Trophoblast cell (in vitro differentiated cells and primary cell): ENCODE measurements at regions not wholly inside any gene's neighbourhood (a gene's known extent, or its start where the extent isn't known, plus 50 kb on each side); places are given as distances from the start of the nearest gene placed in this dataset.

Experiments
- DNase-seq, 2 donors: peaks; one replicate each; pipeline ENCODE4 v3.0.0-alpha.2; 2016
- H2AFZ ChIP-seq: 2 replicates; pipeline ENCODE4 v1.6.1; 2013; ENCODE audit warnings: low read length, moderate library complexity, mild to moderate bottlenecking; ENCODE audit not compliant: insufficient read depth, poor library complexity
- H2AK5ac ChIP-seq: 2 replicates; pipeline ENCODE4 v1.6.1; 2013; ENCODE audit warnings: mild to moderate bottlenecking, low read length
- H2BK120ac ChIP-seq: 2 replicates; pipeline ENCODE4 v1.6.1; 2013; ENCODE audit warnings: low read length, mild to moderate bottlenecking, moderate library complexity; ENCODE audit not compliant: insufficient read depth, poor library complexity
- H2BK12ac ChIP-seq: 2 replicates; pipeline ENCODE4 v1.6.1; 2013; ENCODE audit warnings: mild to moderate bottlenecking, low read length, moderate library complexity
- H2BK5ac ChIP-seq: 2 replicates; pipeline ENCODE4 v1.6.1; 2013; ENCODE audit warnings: low read length, low read depth, moderate library complexity, mild to moderate bottlenecking; ENCODE audit not compliant: poor library complexity
- H3K14ac ChIP-seq: 2 replicates; pipeline ENCODE4 v1.6.1; 2013; ENCODE audit warnings: mild to moderate bottlenecking, low read length
- H3K18ac ChIP-seq: 2 replicates; pipeline ENCODE4 v1.6.1; 2013; ENCODE audit warnings: mild to moderate bottlenecking, low read length
- H3K23ac ChIP-seq: 2 replicates; pipeline ENCODE4 v1.6.1; 2013; ENCODE audit warnings: low read length
- H3K27ac ChIP-seq: 2 replicates; pipeline ENCODE4 v1.5.1; 2013; ENCODE audit warnings: low read depth, mild to moderate bottlenecking, inconsistent platforms, low read length, moderate library complexity
- H3K27me3 ChIP-seq: 2 replicates; pipeline ENCODE4 v1.6.1; 2013; ENCODE audit warnings: inconsistent platforms, mild to moderate bottlenecking, low read length, moderate library complexity; ENCODE audit not compliant: insufficient read depth
- H3K36me3 ChIP-seq, 2 experiments: 1 replicate in 1 of 2; 2 replicates in 1 of 2; pipeline ENCODE4 v1.6.1; 2013; ENCODE audit warnings: low read length in 2 of 2, mild to moderate bottlenecking in 2 of 2, moderate library complexity in 1 of 2; ENCODE audit not compliant: insufficient read depth in 2 of 2, control insufficient read depth in 1 of 2
- H3K4ac ChIP-seq: 2 replicates; pipeline ENCODE4 v1.6.1; 2013; ENCODE audit warnings: low read depth, mild to moderate bottlenecking, low read length, moderate library complexity
- H3K4me1 ChIP-seq, 2 experiments: 1 replicate in 1 of 2; 2 replicates in 1 of 2; pipeline ENCODE4 v1.6.1; 2013; ENCODE audit warnings: low read length in 2 of 2, mild to moderate bottlenecking in 2 of 2, moderate library complexity in 1 of 2; ENCODE audit not compliant: insufficient read depth in 2 of 2, control insufficient read depth in 1 of 2
- H3K4me2 ChIP-seq: 2 replicates; pipeline ENCODE4 v1.6.1; 2013; ENCODE audit warnings: inconsistent platforms, mild to moderate bottlenecking, low read length, moderate library complexity
- H3K4me3 ChIP-seq: 2 replicates; pipeline ENCODE4 v1.5.1; 2013; ENCODE audit warnings: mild to moderate bottlenecking, low read depth, low read length, inconsistent platforms
- H3K79me1 ChIP-seq: one replicate; pipeline ENCODE4 v1.6.1; 2013; ENCODE audit warnings: low read length
- H3K79me2 ChIP-seq: 2 replicates; pipeline ENCODE4 v1.6.1; 2013; ENCODE audit warnings: low read length, mild to moderate bottlenecking; ENCODE audit not compliant: control insufficient read depth, insufficient read depth, poor library complexity
- H3K9ac ChIP-seq: 2 replicates; pipeline ENCODE4 v1.6.1; 2013; ENCODE audit warnings: mild to moderate bottlenecking, low read length
- H3K9me3 ChIP-seq: 2 replicates; pipeline ENCODE4 v1.6.1; 2013; ENCODE audit warnings: low read depth, mild to moderate bottlenecking, control low read depth, inconsistent platforms, low read length; ENCODE audit not compliant: insufficient read depth
- H4K12ac ChIP-seq: 2 replicates; pipeline ENCODE4 v1.6.1; 2013; ENCODE audit warnings: low read depth, mild to moderate bottlenecking, low read length, moderate library complexity
- H4K8ac ChIP-seq: 2 replicates; pipeline ENCODE4 v1.6.1; 2013; ENCODE audit warnings: low read depth, mild to moderate bottlenecking, low read length, moderate library complexity
- H4K91ac ChIP-seq: one replicate; pipeline ENCODE4 v1.6.1; 2013; ENCODE audit warnings: low read depth, mild to moderate bottlenecking, low read length, moderate library complexity
- WGBS: extraction: QIAGEN DNeasy Blood & Tissue Kit; methylation state at CpG from one replicate; pipeline ENCODE4 v1.1.7; 2013; ENCODE audit warnings: missing lambda C conversion rate; ENCODE audit not compliant: insufficient read length, insufficient coverage; ENCODE audit errors: extremely low coverage; 5-methylcytosine and 5-hydroxymethylcytosine counted together

DNA sequence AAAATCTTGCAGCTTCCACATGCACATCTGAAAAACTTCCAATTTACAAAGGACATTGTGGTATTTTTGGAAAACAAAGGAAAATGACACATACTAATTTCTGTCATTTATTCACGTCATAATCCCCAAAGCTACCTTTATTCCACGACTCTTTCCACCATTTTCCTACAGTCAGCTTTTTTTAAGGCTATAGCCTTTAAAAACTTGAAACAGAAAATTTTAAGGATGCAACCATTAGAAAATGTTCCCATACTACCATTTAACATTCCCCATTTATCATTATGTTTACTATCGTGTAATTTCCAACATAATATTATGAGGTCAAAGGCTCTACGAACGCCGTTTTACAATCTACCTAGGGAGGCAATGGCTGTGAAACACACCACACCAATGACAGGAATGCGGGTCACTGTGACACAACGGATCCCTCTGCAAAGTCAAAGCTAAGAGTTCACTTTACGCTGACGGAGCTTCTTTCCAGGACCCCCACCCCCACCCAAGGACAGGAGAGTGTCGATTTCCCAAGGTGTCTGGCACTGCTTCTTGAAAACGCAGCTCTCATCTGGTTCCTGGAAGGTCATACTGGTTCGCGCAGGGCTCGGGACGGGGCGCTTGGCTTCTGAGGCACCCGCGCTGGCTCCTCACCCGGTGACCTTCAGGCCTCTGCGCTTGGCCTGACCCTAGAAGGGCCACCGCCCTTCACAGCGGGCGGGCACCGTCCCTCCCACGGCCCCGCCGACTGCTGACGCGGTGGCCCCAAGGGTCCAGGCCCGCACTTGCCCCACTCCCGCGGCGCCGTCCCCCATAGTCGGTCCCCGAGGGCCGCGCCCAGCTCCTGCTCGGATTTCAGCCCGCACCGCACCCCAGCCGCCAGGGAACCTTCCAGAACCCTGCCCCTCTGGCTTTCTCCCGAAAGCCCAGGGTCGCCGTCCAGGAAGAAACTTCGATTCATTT is 50.5 kb upstream of the ATF3 start:
- Histone ChIP-seq H3K23ac (no peak overlapping the region), H3K9me3 (no peaks in the 10 kb centered on the region), H3K27me3 (no peaks in the 10 kb centered on the region), H3K14ac (peak overlapping the region; percentile 92), H3K9ac (peak overlapping the region; percentile 86), H3K4ac (peak overlapping the region; percentile 66), H3K4me3 (peak overlapping the region; percentile 78), H4K91ac (peak overlapping the region; percentile 92), H4K12ac (peak overlapping the region; percentile 91), H2BK5ac (peak overlapping the region; percentile 87), H4K8ac (peak overlapping the region; percentile 94), H3K18ac (peak overlapping the region; percentile 96), H2AFZ (peak overlapping the region; percentile 85), H2BK120ac (peak overlapping the region; percentile 89), H3K36me3 (no peaks in the 10 kb centered on the region), H2AK5ac (peak overlapping the region; percentile 55), H3K79me1 (peaks cover 16% of the 10 kb centered on the region), H3K27ac (peak overlapping the region; percentile 75), H3K4me2 (peak overlapping the region; percentile 70), H3K79me2 (peaks cover 8% of the 10 kb centered on the region), H3K4me1 (peaks cover 2 to 3% of the 10 kb centered on the region in 2 experiments), H2BK12ac (peak overlapping the region; percentile 11)
- peak; percentile 83 to 86 for DNase-seq
- WGBS: 100% methylated on average over 2 of the region's 47 CpGs

DNA sequence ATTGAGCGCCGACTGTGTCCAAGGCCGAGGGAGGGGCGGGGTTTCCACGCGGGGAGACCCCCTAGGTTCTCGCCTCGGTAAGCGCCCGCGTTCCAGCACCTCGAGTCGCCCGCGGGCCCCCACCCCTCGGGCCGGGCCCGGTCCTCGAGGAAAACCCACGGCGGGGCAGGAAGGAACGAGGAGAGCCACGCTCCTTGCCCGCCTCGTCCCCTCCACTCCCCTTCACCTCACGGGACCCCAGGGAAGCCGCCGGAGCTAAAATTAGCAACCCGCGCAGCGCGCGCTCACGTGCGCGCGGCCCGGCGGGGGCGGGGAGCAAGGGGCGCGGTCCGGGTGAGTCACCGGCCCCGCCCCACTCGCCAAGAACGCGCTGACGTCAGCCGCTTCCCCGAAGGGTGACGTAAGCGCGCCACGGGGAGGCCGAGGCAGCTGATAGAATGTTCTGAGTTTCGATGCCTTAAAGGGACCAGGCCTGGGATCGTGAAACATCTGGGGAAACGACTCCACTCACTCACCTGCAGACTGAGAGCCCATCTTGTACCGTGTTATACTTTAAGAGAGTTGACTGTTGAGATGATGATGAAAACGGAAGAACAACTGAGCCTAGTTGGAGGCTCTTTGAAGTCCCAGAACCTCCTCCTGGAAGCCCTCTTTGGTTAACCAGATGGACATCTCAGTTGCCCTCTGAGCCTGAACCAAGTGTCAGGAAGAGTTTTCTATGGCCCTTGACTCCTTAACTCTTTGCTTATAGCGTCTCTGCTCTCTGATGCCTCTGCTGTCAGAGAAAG is 49.7 kb upstream of the ATF3 start:
- Histone ChIP-seq H3K4ac (peak overlapping the region; percentile 66), H2BK12ac (peak overlapping the region; percentile 19), H3K9me3 (no peaks in the 10 kb centered on the region), H3K14ac (peak overlapping the region; percentile 92), H3K4me3 (peak overlapping the region; percentile 78), H3K79me1 (peaks cover 16% of the 10 kb centered on the region), H3K4me1 (peaks cover 2 to 3% of the 10 kb centered on the region in 2 experiments), H2AK5ac (peak overlapping the region; percentile 55), H4K91ac (peak overlapping the region; percentile 92), H3K36me3 (no peaks in the 10 kb centered on the region), H3K27ac (peak overlapping the region; percentile 75), H3K4me2 (peak overlapping the region; percentile 70), H3K79me2 (peaks cover 8% of the 10 kb centered on the region), H3K27me3 (no peaks in the 10 kb centered on the region), H2AFZ (peak overlapping the region; percentile 85), H3K9ac (peak overlapping the region; percentile 86), H2BK5ac (peak overlapping the region; percentile 87), H4K8ac (peak overlapping the region; percentile 94), H2BK120ac (peak overlapping the region; percentile 89), H3K18ac (peak overlapping the region; percentile 96), H3K23ac (no peak overlapping the region), H4K12ac (peak overlapping the region; percentile 91)
- peak; percentile 92 to 99 for DNase-seq
- WGBS: no CpG with 5 or more reads among the region's 62 CpGs
